COLO668 (cell line): ENCODE measurements at regions not wholly inside any gene's neighbourhood (a gene's known extent, or its start where the extent isn't known, plus 50 kb on each side); places are given as distances from the start of the nearest gene placed in this dataset.

ENCODE experiments used
- DNase-seq: peaks from one replicate; lab custom pipeline; 2025; ENCODE audit not compliant: unreplicated experiment; lab: John Stamatoyannopoulos, UW

DNA sequence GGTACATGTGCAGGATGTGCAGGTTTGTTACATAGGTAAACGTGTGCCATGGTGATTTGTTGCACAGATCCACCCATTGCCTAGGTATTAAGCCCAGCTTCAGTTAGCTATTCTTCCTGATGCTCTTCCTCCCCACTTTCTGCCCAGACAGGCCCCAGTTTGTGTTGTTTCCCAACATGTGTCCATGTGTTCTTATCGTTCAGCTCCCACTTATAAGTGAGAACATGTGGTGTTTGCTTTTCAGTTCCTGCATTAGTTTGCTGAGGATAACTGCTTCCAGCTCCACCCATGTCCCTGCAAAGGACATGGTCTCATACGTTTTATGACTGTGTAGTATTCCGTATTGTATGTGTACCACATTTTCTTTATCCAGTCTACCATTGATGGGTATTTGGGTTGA, 251.7 kb upstream of the NOVA1 start:
- DNase-seq: no peak

DNA sequence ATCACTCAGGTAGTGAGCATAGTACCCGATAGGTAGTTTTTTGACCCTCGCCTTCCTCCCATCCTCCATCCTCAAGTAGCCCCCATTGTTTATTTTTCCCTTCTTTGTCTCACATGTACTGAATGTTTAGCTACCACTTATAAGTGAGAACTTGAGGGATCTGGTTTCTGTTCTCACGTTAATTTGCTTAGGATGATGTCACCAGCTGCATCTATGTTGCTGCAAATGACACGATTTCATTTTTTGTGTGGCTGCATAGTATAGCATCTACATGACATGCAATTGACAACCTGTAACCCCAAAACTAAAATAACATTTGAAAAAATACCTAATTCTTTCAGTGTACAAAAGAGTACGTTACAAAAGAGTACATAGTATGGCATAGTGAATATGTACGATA, 254.0 kb upstream of the NOVA1 start:
- DNase-seq: no peak

GRCh38 chr14:26855077-26855753, 257.4 kb upstream of the NOVA1 start:
- no peak for DNase-seq

GRCh38 chr14:26856876-26857518, 259.2 kb upstream of the NOVA1 start:
- DNase-seq: no peak

- no peak for DNase-seq
Observed at GRCh38 chr14:26859483-26859882, 261.6 kb upstream of the NOVA1 start.

- no peak for DNase-seq
Observed at GRCh38 chr14:26860111-26860510, 262.3 kb upstream of the NOVA1 start.

DNA sequence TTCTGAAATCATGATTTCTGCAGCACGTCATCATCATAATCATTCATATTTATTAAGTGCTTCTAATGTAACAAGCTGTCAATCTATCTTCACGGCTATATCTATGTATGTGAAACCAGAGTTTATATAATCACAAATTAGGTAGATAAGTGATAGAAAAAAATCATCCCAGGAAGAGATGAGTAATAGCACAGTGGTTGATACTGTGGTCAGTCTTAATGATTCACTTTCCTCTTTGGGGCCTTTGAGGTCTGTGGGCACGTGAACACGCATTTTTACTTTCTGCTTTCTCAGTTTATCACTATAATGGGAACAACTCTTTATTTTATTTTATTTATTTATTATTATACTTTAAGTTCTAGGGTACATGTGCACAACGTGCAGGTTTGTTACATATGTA, 265.9 kb upstream of the NOVA1 start:
- DNase-seq: no peak

DNA sequence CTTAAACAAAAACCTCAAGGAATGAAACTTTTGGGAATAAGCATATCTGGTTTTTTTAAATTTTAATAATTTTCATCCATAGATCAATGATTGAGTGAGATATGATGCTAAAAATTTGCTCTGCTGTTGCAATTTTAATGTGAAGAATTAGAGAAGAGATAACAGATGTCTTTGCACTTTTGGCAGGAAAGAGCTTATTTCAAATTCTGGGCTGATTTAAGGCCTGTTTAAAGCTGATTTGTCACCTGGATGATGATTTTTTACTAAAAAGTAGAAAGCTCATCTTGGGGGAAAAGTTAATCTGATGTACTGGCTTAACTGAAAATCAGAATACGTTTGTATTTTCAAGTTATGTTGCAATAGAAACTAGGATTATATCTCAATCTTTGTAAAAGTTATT, 268.9 kb upstream of the NOVA1 start:
- DNase-seq: no peak

GRCh38 chr14:26867171-26867757, 269.4 kb upstream of the NOVA1 start:
- no peak for DNase-seq

DNA sequence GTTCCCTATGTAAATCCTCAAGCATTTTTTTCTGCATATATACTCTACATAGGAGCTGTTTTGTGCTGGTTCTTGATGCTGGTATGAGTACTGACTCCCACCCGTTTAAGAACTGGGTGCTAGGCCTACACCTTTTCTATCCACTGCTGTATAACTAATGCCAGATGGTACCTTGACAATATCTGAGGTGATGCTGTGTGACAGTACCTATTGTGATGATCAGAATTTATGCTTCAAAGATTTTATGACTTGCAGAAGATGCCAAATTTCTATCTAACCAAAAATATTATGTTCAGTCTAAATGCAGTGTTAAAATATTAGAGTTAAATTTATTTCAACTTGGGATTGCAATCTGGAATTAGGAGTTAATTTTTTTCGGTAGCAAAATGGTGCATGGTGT, 272.3 kb upstream of the NOVA1 start:
- no peak for DNase-seq

- DNase-seq: no peak
Observed at GRCh38 chr14:26870722-26871617, 273.1 kb upstream of the NOVA1 start.

DNA sequence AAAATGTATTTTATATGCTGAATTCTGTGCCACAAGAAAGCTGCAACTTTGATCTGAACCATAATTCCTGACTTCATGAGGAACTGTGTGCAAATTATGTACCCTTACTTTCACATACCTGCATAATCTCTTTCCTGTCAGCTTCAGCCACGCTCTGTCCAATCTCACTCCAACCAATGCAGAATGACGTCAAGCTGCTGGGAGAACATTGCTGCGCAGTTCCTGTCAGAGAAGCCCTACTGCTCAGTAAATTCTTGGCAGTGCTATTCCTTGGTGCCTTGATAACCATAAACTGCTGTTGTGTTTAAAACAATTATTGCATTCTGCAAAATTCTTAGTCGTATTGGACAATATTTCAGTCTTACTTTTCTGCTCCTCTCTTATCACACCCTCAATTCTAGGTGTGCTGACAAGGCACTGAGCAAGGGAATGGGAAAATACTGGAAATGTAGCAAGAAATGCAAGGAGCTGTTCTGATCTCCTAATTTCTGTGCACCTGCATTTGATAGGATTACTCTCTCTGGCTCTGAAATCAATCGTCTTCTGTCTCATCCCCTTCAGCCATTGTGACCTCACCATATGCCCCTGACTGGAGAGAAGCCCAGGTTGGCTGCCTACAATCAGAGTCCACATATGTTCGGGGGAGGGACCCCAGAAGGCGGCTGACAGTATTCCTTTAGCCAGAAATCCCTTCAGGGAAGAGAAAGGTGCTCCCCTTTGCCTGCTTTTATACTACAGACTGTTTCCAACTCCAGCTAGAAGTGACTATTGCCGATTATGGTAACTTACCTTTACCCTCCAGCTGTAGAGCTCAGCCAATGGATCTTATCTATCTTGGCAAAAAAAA, 274.9 kb upstream of the NOVA1 start:
- DNase-seq: no peak

DNA sequence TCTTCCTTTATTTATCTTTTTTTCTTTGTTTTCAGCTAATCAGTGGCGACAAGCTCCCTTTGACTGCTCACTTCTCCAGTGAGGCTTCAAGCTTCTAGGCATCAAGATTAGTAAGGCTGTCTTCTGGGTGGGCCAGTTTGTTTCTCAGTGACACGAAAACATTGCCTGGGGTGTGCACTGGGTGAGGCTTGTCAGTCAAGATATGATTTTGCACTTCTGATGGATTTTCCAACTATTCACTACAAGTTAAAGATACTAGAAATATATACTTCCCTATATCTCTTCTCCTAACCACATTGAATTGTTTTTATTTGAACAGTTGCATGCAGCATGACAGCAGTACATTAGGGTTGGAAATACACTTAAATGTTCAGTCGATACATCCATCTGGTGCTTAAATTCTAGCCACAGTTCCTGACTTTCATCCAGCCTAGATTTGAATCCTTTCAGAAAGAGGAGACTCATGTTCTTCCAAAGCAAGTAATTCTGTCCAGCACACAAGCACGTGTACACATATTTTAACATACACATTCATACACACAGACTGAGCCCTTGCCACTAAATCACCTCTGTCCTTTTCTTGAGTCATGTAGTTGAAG, 275.6 kb upstream of the NOVA1 start:
- no peak for DNase-seq

- DNase-seq: no peak
Observed at GRCh38 chr14:26887847-26888246, 290.0 kb upstream of the NOVA1 start.

GRCh38 chr14:26888592-26888991, 290.8 kb upstream of the NOVA1 start:
- DNase-seq: no peak

GRCh38 chr14:26896447-26896846, 298.6 kb upstream of the NOVA1 start:
- DNase-seq: no peak

DNA sequence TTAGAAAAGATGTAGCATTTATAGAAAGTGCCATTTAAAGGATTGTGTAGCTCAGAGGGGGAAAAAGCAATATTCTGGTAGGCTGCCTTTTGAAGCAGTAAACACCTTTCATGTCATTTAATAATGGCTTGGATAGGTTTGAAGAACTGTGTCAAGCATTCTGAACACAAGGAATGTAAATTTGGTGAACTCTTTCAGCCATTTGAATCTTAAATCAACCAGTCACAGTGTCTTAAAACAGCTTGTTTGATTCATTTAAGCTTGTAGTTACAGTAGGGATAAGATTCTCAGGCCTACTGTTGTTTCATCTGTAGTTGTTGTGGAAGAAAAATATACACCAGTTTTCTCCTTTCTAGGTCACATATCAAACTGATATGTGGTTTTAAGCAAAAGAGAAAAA, 299.4 kb upstream of the NOVA1 start:
- no peak for DNase-seq

DNA sequence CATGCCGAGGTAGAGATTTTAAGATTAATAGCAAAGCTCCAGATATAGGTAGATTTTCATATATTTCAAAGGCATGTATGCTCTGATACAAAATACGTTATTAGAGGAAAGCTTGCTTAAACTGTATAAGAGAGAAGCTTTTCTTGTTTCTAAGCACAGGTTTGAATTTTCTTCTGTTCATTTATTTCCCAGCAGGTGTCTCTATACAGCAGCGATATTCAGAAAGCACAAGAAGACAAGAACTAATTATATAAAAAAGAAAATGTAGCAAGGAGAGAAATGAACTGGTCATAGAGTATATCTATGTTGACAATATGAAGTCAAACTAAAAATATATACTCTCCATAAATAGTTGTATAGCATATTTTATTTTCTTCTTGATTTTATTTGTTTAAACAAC, 307.4 kb upstream of the NOVA1 start:
- DNase-seq: no peak

DNA sequence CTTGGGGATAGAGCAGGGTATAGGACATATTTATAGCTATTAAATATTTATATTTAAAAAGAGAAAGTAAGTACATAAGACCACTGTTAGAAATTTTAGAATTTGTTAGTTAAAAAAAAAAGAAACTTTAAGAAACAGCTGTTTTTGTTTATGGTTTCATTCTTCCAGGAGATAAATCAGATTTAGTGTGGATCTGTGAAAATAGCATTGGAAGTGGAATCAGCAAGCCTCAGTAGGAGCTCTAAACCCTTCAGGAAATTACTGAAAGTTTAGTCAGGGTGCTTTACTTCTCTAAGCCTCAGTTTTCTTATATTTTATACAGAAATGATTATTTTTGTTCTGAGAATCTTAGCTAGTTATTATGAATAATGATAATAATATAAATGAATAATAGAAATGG, 316.0 kb upstream of the NOVA1 start:
- no peak for DNase-seq

- DNase-seq: no peak
Observed at GRCh38 chr14:26917086-26917485, 319.3 kb upstream of the NOVA1 start.
